ENCODE measurements at regions not wholly inside any gene's neighbourhood (a gene's known extent, or its start where the extent isn't known, plus 50 kb on each side); places are given as distances from the start of the nearest gene placed in this dataset.

- no peak for TF ChIP-seq CTCF (IDR thresholded peaks at IDR 0.05)
- TF ChIP-seq EZH2 (IDR thresholded peaks at IDR 0.05) = no peak
- no peak for TF ChIP-seq EZH2phosphoT487 (IDR thresholded peaks at IDR 0.05)
These were observed 647.8 kb downstream of the INHBA start for GRCh38 chr7:41054960-41055661.

Data from neural progenitor cell (in vitro differentiated cells).